22Rv1 (cell line): ENCODE measurements at regions not wholly inside any gene's neighbourhood (a gene's known extent, or its start where the extent isn't known, plus 50 kb on each side); places are given as distances from the start of the nearest gene placed in this dataset.
"Not testable (repeated sequence)": the region's sequence is repeated elsewhere in the genome, so short reads cannot be mapped to it uniquely, and the experiment has no call there.

Experiments used
- ZFX ChIP-seq: fragments of 450-650 bp; IDR thresholded peaks from 2 replicates; pipeline ENCODE4 v1.6.1; 2017; ENCODE audit warnings: antibody characterized with exemption, borderline replicate concordance
- TF ChIP-seq, protein P1 (sequence below): fragments of 450-650 bp; IDR thresholded peaks from 2 replicates; pipeline ENCODE4 v1.5.1; 2017; ENCODE audit warnings: mild to moderate bottlenecking

DNA sequence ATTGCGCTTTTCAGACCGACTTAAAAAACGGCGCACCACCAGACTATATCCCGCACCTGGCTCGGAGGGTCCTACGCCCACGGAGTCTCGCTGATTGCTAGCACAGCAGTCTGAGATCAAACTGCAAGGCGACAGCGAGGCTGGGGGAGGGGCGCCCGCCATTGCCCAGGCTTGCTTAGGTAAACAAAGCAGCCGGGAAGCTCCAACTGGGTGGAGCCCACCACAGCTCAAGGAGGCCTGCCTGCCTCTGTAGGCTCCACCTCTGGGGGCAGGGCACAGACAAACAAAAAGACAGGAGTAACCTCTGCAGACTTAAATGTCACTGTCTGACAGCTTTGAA lies 160.1 kb upstream of the THBS1 start:
- TF ChIP-seq, protein P1, sequence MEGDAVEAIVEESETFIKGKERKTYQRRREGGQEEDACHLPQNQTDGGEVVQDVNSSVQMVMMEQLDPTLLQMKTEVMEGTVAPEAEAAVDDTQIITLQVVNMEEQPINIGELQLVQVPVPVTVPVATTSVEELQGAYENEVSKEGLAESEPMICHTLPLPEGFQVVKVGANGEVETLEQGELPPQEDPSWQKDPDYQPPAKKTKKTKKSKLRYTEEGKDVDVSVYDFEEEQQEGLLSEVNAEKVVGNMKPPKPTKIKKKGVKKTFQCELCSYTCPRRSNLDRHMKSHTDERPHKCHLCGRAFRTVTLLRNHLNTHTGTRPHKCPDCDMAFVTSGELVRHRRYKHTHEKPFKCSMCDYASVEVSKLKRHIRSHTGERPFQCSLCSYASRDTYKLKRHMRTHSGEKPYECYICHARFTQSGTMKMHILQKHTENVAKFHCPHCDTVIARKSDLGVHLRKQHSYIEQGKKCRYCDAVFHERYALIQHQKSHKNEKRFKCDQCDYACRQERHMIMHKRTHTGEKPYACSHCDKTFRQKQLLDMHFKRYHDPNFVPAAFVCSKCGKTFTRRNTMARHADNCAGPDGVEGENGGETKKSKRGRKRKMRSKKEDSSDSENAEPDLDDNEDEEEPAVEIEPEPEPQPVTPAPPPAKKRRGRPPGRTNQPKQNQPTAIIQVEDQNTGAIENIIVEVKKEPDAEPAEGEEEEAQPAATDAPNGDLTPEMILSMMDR, result not testable (repeated sequence)
- TF ChIP-seq ZFX, result not testable (repeated sequence)
